ENCODE measurements at regions not wholly inside any gene's neighbourhood (a gene's known extent, or its start where the extent isn't known, plus 50 kb on each side); places are given as distances from the start of the nearest gene placed in this dataset.

- no peak for TF ChIP-seq CTCF (IDR thresholded peaks at IDR 0.05; ENCODE audit: control extremely low read depth, extremely low read depth, low read depth, missing control alignments)
- DNase-seq (ENCODE audit: extremely low spot score) = no peak
- CTCF ChIA-PET = interaction anchor here (1.0 to 1.3 kb wide), 3 partner anchors 9 to 34 kb away, joined by 3 to 4 read pairs (median 3); no protein-coding TSS in a partner anchor
- POLR2A ChIA-PET = no interaction called here
These were observed 102.0 kb upstream of the ADAMTS18 start for GRCh38 chr16:77536809-77537208.

GRCh38 chr16:77539421-77540034 is 104.7 kb upstream of the ADAMTS18 start:
- no peak for TF ChIP-seq CTCF (IDR thresholded peaks at IDR 0.05; ENCODE audit: control extremely low read depth, extremely low read depth, low read depth, missing control alignments)
- CTCF ChIA-PET = interaction anchor here (0.9 kb wide), 1 partner anchor 21 kb away, joined by 3 read pairs; no protein-coding TSS in a partner anchor
- DNase-seq (ENCODE audit: extremely low spot score) = no peak
- POLR2A ChIA-PET = no interaction called here

- TF ChIP-seq CTCF (IDR thresholded peaks at IDR 0.05; ENCODE audit: control extremely low read depth, extremely low read depth, low read depth, missing control alignments) = no peak
- POLR2A ChIA-PET = no interaction called here
- DNase-seq (ENCODE audit: extremely low spot score) = no peak
- CTCF ChIA-PET = interaction anchor here (0.9 kb wide), 1 partner anchor 20 kb away, joined by 3 read pairs; no protein-coding TSS in a partner anchor
These were observed 105.8 kb upstream of the ADAMTS18 start for GRCh38 chr16:77540646-77541045.

GRCh38 chr16:77541165-77541564 is 106.3 kb upstream of the ADAMTS18 start:
- POLR2A ChIA-PET = no interaction called here
- CTCF ChIA-PET = interaction anchor here (1.2 to 2.4 kb wide), 2 partner anchors 13 to 305 kb away, joined by 4 to 8 read pairs; no protein-coding TSS in a partner anchor
- DNase-seq (ENCODE audit: extremely low spot score) = no peak
- TF ChIP-seq CTCF (IDR thresholded peaks at IDR 0.05; ENCODE audit: control extremely low read depth, extremely low read depth, low read depth, missing control alignments) = no peak

- POLR2A ChIA-PET = no interaction called here
- no peak for TF ChIP-seq CTCF (IDR thresholded peaks at IDR 0.05; ENCODE audit: control extremely low read depth, extremely low read depth, low read depth, missing control alignments)
- CTCF ChIA-PET = no interaction called here
- DNase-seq (ENCODE audit: extremely low spot score) = no peak
These were observed 113.3 kb upstream of the ADAMTS18 start for GRCh38 chr16:77548151-77548550.

GRCh38 chr16:77548766-77549165 is 113.9 kb upstream of the ADAMTS18 start:
- TF ChIP-seq CTCF (IDR thresholded peaks at IDR 0.05; ENCODE audit: control extremely low read depth, extremely low read depth, low read depth, missing control alignments) = no peak
- POLR2A ChIA-PET = no interaction called here
- CTCF ChIA-PET = no interaction called here
- no peak for DNase-seq (ENCODE audit: extremely low spot score)
